HK-2 (cell line): ENCODE measurements at regions not wholly inside any gene's neighbourhood (a gene's known extent, or its start where the extent isn't known, plus 50 kb on each side); places are given as distances from the start of the nearest gene placed in this dataset.

Experiments
- DNase-seq: peaks from one replicate; pipeline ENCODE4 v3.0.0-alpha.2; 2018; ENCODE audit not compliant: unreplicated experiment

DNA sequence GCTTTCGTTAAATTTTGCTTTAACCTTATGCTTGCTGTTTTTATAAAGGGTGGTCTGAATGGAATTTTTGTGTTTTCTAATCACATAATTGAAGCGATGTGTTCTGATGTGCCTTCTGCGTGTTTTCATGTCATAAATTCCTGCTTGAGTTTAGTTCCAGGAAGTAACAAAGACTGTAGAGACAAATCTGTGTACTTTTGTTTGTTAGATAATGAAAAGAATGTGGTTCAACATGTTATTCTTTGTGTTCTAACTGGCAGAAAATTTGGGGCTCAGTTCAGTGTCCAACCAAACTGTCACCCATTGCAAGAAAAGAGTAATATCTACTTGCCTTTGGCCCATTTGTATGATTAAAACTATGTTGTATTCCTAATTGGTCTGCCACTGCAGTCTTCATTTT lies 324.0 kb downstream of the DIPK2A start:
- DNase-seq: no peak

DNA sequence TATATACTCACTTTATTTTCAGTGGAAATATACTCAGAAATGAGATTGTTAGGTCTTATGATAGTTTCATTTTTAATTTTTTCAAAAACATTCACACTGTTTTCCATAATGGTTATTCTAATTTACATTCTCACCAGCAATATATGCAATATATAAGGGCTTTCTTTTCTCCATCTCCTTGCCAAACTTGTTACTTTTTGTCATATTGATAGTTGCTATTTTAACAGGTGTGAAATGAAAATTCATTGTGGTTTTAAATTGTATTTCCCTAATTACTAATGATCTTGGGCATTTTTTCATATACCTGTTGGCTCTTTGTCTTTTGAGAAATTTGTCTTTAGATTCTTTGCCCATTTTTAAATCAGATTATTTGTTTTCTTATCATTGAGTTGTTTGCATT lies 325.2 kb downstream of the DIPK2A start:
- DNase-seq: no peak

GRCh38 chr3:144301863-144302262 lies 330.2 kb downstream of the DIPK2A start:
- DNase-seq: no peak

- DNase-seq: no peak
These were observed 336.3 kb downstream of the DIPK2A start for GRCh38 chr3:144307951-144308350.

GRCh38 chr3:144308396-144308795 lies 336.8 kb downstream of the DIPK2A start:
- DNase-seq: no peak

DNA sequence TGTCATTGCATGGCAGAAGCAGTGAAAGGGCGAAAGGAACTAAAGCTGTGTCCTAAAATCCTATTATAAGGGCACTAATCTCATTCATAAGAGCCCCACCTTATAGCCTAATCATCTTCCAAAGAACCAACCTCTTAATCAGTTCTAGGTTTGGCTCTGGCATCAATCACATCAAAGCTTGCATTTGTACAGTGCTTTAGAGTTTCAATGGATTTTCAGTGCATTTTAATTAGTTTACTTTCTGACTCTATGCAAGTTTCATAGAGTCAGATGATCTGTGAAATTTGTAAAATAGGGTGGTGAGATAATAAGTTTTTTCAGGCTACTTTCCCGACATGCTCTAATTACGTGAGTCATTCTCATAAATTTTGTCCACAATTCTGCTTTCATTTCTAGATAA lies 341.1 kb downstream of the DIPK2A start:
- no peak for DNase-seq

GRCh38 chr3:144314946-144315345 lies 343.3 kb downstream of the DIPK2A start:
- no peak for DNase-seq

GRCh38 chr3:144317961-144318360 lies 346.3 kb downstream of the DIPK2A start:
- no peak for DNase-seq

DNA sequence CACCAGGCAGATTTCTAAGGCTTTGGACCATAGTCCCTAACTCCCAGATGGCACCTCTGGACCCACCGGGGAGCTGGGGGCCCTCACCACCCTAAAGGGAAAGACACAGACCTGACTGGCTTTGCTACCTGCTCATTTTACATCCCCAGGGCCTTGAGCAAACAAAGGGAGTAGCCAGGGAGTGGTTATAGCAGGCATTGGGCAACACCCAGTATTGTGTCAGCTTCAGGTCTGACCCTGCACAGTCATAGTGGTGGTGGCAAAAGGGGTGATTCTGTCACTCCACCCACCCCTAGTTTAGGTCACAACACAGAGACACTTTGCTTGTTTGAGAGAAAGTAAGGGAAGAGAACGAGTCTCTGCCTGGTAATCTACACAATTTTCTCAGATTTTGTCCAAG lies 352.5 kb downstream of the DIPK2A start:
- DNase-seq: no peak

DNA sequence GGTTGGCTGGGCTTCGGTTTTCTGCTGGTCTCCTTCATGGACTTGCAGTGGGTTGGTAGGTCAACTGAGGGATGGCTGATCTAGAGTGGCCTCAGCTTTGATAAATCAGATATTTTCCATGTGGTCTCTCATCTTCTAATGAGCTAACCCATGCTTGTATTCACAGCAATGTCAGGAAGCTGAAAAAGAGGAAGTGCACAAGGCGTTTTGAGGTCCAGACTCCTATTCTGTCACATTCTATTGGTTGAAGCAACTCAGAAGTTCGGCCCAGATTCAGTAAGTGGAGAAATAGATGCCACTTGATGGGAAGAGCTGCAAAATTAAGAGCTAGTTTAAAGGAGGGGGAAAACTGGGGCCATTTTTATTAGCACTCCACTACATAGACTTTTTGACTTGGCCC lies 361.2 kb downstream of the DIPK2A start:
- DNase-seq: no peak

DNA sequence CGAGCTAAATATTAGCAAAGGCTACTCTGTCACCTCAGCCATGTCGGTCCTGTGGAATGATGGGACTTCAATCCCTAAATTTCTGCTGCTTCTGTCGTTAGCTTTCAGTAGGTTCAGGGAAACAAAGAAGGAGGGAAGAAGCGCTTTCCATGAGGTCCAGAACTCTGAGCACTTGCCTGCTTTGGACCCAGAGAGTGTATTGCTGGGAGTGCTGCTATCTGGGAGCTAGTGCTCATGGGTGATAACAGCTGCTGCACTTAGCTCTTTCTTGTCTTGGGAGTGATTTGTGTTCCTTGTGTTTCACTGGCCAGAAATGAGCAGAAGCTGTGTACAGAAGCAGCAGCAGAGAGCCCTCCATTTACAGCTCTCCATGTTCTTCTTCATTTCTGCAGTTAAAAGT lies 369.8 kb downstream of the DIPK2A start:
- DNase-seq: no peak

DNA sequence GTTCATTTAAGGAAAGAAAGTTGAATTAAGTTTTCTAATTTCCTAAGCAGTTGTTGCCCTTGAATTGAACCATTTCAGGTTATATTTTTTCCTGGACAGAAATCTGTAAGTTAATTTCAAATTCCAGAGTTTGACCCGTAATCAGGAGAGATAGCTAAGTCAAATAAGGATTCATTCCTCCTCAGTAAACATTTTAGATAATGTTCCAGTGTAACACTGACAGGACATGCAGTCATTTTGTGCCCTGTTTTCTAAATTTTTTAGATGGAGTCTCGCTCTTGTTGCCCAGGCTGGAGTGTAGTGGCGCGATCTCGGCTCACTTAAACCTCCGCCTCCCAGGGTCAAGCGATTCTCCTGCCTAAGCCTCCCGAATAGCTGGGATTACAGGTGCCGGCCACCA lies 371.7 kb downstream of the DIPK2A start:
- DNase-seq: no peak

- no peak for DNase-seq
These were observed 372.2 kb downstream of the DIPK2A start for GRCh38 chr3:144343777-144344176.

- no peak for DNase-seq
These were observed 373.4 kb downstream of the DIPK2A start for GRCh38 chr3:144344925-144345548.

DNA sequence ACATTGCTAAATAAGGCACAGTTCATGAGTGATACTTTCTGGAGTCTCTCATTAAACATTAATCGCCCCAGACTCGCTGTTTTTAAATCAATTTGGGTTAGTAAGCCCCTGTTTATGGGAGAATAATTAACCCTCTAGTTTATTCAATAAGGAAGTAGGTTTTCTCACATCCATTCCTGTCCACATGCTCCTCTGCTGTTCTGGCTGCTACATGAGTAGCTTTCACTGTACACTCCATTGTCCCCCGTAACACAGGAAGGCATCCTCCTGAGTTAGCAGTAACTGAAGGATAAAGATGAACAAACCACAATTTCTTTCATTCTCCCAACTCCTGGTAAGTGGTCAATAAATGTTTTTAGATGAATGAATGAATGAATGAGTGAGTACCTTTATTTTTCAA lies 378.5 kb downstream of the DIPK2A start:
- DNase-seq: no peak

- no peak for DNase-seq
These were observed 379.4 kb downstream of the DIPK2A start for GRCh38 chr3:144351011-144351410.

DNA sequence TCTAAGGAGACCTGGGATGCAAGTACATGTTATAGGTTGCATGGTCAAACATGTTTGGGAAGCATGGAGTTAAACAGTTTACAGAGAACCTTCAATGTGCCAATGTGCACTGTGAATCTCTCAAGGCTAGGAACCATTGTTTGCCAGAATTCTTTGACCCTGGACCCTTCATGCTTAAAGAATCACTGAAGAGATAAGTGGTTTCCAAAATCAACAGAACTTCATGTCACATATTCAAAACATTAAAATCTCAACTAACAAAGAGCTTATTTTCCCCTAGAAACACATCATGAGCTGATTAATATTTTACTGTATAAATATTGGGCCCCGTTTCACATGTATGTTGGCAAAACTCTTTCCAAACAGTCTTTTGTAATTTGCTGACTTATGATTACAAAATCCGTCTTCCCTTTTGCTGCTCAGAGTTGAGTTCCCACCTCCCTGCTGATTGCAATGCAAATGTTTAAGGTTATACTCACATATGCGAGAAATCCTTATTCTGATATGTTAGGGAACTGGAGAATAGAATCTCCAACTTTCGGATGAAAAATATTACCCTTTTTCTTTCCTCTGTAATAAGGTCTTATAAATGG lies 380.2 kb downstream of the DIPK2A start:
- no peak for DNase-seq

DNA sequence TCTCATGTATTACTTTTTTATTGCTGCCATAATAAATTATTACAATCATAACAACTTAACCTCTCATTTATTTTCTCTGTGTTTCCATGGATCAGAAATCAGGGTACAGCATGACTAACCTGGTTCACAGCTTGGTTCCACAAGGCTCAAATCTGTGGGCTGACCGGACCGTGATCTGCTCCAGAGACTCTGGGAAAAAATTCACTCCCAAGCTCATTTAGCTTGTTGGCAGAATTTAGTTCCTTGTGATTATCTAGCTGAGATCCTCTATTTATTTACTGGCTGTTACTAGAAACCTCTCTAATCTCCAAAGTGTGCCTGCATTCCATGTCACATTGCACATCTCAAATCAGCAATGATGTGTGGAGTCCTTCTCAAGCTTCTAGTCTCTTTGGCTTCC lies 386.6 kb downstream of the DIPK2A start:
- no peak for DNase-seq

DNA sequence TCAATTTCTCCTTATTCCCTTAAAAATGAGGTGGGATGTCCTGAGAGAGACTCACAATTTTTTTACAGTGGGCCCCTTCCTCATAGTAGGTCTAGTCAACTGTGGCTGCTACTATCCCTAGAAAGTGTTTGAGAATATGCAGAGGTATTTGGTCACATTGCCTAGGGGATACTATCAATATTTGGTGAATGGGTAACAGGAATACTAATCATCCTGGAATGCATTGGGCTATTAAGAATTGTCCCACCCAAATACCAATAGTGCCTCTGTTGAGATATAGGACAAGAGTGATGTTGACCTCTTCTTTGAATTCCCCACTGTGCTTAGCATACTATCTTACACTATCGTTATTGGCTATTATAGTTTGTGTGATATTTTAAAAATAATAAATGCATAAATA lies 389.4 kb downstream of the DIPK2A start:
- DNase-seq: no peak

GRCh38 chr3:144362126-144362525 lies 390.5 kb downstream of the DIPK2A start:
- DNase-seq: no peak

DNA sequence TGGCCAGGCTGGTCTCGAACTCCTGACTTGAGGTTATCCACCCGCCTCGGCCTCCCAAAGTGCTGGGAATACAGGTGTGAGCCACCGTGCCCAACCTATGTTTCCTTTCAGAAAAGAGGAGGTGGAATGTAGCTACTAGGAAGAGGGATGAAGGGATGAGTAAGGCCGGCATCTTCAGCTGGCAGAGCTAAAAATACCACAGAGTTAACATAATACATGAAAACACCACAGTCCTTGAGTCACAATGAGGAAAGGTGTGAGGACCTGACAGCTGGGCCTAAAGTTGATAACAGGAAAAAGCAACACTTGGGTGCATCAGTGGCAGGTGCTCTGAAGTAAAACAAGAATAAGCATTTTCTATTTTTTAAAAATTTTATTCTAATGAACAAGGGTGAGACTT lies 392.2 kb downstream of the DIPK2A start:
- no peak for DNase-seq

GRCh38 chr3:144364737-144365136 lies 393.1 kb downstream of the DIPK2A start:
- no peak for DNase-seq

GRCh38 chr3:144369129-144369879 lies 397.7 kb downstream of the DIPK2A start:
- DNase-seq: no peak
